NCI-H748 treated with DMSO at 0.1 percent for 48 hours (cell line): ENCODE measurements at regions not wholly inside any gene's neighbourhood (a gene's known extent, or its start where the extent isn't known, plus 50 kb on each side); places are given as distances from the start of the nearest gene placed in this dataset.

Experiments
- DNase-seq: peaks from one replicate; lab custom pipeline; 2025; lab: John Stamatoyannopoulos, UW

DNA sequence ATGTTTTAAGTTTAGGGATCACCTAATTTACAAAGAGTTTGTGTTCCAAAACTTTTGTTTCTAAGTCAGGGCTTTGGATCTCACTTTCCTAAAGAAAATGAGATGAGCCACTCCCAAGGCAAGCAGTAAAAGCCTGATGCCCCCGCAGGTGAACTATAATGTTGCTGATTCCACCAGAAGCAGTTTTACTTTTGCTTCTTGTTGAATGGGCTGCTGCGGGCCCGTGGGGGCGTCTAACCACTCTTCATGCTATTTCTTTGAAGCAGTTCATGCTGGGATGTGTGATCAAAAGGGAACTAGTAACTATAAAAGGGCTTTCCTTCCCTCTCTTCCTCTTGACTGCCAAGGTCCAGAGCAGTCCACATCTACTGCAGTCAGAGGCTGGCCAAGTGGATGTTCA, 118.7 kb upstream of the NEBL start:
- no peak for DNase-seq

DNA sequence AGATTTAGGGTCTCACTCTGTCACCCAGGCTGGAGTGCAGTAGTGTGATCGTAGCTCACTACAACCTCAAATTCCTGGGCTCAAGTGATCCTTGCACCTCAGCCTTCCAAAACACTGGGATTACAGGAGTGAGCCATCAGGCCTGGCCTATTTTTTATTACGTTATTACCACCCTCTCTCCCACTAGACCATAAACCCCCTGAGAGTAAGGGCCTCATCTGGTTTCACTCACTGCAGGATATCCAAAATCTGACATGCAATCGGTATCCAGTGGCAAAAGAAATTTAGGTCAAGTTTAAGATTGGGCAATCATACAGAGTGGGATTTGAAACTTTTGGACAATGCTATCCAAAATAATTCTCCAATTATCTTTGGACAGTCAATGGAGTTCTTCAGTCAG, 117.0 kb upstream of the NEBL start:
- no peak for DNase-seq

DNA sequence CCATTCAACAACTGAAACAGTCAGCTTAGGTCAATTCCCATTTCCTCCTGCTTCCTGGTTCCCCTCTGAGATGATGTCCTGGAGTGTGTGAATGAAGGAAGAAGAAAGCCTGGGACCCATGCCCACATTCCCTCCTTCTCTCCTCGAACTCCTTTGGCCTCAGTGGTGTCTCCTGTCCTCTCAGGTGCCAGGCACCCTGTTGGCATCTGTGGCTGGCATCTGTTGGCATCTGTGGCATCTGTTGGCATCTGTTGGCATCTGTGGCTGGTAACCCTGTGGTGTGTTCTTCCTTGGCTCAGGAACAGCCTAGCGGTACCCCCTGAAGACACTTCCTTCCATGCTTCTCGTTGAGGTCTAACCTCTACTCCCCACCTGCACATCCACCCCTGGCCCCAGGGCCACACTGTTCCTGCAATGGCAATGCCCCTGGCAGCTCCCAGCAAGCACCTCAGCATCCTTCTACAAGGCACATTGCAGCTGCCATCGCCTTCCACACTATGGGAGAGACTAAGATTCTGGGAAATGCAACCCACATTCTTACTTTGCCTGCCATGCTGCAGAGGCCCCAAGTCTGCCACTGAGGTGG, 114.4 kb upstream of the NEBL start:
- no peak for DNase-seq

DNA sequence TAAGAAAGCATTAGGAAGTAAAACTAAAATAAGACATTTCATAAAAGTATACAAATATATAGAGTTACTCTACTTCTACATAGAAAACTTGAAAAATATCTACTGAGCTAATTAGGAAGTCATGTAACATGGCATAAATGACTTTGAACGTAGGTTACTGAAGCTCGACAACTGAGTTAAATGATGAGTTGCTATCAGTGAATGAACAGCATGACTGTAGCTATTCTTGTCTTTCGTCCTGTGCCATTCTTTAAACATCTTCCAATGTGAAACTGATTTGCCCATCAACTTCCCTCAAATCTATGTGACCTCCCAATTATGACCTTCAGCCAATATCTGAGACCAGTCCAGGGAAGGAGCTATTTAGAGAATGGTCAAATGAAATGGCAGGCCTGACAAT, 113.5 kb upstream of the NEBL start:
- DNase-seq, result no peak

DNA sequence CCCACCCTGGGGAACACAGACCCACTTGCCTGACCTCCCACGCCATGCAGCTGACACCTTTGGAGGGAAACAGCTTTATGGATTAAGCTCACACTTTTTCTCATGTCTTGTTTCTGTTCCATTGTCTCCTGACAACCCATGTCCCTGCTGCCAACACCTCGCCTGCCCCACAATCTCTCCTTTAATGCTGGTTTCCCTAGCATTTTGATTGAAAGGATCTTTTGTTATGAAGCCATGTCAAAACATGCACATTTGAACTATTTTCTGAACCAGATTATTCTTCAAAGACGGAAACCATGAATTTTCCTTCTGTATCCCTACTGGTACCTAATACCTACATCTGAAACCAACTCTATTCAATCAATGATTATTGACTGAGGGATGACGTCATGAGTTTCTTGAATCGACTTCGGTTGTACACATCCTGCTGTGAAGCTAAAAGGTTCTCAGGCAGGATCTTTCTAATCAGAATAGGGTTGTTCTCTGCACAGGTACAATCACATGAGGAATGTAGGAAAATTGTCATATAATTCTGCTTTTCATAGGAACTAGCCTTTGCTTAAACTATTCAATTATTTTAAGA, 106.2 kb upstream of the NEBL start:
- DNase-seq, result no peak

DNA sequence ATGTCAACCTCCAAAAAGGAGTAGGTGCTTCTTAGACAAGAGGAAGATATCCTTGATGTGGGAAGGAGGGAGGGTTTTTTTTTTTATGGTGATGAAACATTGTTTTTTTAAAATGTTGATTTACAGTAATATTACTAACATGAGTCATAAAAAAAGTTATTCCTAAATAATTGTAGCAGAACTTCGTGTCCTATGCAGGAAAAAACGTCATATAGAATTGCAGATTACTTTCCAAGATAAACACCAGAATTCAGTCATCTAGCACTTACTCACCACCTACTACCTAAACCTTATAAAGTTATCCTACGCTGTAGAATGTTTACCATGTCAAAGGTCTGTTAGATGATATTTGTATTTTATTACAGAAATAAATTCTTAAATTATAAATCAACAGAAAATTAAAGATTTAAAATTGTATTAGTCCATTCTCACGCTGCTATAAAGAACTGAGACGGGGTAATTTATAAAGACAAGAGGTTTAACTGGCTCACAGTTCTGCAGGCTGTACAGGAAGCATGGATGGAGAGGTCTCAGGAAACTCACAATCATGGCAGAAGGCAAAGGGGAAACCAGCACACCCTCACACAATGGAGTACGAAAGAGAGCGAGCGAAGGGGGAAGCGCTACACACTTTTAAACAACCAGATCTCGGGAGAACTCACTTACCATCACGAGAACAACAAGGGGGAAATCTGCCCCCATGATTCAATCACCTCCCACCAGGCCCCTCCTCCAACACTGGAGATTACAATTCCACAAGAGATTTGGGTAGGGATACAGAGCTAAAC, 105.2 kb upstream of the NEBL start:
- no peak for DNase-seq

DNA sequence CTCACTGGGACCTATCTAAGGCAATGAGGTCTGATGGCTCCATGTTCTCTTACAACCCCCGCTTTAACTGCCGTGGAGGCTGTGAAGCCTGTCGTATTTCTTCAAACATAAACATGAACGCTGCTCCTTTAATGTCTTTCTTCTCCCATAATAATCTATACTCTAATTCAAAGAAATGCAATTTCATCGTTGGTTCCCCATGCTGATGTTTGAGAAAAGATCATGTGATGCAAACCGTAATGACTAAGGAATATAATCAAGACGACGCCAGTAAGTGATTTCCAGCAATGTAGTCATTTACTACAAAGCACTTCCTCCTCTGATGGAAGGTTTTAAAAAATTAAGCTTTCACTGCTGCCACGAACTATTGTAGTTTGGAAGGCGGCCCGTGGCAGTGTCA, 102.6 kb upstream of the NEBL start:
- no peak for DNase-seq

DNA sequence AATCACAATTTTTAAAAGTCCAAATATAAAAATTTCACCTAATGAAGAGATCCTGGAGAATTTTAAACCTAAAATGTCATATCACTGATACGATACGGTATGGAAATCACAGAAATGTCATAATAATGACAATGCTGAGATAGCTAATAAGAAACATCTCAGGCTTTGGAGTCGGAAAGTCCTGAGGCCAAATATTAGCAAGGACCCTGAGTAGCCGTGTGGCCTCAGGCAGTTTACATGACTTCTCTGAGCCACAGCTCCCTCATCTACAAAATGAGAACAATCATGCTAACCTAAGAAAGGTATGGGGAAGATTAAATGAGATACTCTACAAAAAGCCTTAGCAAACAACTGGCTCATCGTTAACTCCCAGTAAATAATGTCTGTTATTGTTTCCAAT, 100.9 kb upstream of the NEBL start:
- no peak for DNase-seq

DNA sequence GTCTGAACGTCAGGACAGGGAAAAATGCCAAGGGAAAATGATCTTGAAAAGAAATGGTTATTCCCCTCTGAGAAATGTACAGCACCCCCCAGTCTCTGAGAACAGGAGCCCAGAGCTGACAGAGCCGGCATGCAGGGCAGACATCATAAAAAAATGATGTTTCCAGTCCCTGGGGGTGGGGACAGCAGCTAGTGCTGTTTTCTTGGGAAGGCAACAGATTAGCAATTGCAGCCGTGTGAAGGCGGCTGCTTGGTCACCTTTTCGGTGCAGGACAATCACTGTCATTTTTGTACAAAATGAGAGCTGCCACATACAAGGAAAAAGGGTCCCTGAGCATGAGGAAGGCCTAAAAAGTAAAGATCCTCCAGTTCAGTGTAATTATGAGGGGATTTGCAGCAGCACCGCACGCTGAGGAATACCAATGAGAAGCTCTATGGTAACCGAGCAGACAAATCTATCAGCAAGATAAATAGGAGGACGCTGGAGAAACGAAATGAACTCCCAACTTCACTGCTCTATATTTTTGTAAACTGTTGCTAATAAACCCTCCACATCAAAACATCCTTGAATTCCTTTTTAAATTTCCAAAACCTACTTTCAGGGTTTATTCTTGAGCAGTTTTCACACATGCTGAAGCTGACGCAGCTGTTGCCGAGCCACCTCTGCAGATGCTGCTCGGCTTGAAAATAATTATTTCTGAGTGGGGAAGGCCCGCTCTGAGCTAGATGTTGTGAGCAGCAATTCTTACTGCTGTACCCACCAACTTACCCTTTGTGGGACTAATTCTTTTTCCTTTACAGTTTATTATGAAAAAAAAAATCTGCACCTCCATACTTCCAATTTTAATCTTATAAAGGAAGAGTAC, 98.2 kb upstream of the NEBL start:
- DNase-seq, result no peak

DNA sequence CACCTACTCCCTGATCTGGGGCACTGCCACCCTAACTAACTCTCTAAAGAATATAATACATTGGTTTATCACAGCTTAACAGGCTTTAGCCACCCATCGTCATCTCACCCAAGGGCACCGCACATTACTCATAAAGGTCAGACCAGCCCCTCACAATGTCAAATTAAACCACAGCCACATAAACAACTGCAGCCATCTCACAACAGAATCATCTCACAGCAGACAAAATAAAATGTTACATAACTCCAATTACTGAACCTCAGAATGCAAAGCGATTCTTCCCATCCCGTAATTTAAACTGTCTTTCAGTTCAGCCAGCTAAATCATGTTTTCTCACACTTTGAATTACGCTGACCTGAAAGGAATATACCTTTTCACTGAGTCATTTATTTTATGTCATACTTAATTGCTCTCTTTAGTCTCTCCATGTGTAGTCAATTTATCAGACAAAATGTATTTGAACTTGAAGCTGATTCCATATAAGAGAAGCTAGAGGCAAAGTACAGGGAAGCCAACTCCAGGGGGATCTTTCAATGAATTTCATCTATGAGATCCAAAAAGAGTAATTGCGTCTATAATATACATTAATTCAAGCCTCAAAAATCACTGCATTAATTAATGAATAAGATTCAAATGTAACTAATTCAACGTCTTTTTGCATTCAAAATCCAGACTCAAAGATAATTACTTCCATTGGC, 96.9 kb upstream of the NEBL start:
- no peak for DNase-seq

DNA sequence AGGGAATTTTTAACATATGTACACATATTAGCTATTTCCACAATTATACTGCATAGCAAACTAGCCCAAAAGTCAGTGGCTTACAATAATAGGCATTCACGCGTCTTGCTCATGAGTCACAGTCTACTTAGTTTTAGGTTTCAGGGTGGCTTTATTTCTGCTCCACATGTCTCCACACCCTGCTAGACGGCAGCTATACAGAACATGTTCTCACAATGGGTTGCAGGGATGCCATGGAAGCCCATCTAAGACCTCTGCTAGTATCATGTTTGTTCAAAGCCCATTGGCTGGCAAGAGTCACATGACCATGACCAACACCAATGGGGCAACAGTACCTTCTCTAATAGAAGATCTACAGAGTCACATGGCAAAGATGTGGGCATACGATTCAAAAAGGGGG, 96.3 kb upstream of the NEBL start:
- DNase-seq, result no peak

DNA sequence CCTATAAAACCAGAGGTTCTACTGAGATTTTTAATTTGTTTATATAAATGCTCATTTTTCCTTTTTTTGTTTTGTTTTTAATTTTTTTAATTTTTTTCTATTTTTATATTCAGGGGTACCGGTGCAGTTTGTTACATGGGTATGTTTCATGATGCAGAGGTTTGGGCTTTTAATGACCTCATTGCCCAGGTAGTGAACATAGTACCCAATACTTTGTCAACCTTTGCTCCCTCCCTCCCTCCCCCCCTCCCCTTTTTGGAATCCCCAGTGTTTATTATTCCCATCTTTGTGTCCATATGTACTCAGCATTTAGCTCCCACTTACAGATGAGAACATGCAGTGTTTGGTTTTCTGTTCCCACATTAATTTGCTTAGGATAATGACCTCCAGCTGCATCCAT, 94.4 kb upstream of the NEBL start:
- DNase-seq, result no peak

DNA sequence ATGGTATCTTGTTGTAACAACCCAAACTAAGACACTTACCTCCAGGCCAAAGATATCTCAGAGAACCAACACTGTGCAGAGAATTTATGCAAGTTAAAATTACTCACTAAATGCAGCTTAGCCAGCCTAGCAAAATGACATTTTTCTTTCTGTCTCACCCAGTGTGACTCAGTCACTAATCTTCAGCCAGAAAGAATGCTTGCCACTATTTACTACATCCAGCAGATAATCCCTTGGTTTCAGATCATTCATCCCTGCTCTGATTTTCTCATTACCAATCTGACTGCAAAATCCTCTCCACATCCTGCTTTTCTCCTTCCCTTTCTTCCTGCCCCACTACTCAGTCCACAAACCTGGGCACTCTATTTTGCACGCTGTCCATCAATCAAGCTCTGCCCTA, 93.5 kb upstream of the NEBL start:
- no peak for DNase-seq

DNA sequence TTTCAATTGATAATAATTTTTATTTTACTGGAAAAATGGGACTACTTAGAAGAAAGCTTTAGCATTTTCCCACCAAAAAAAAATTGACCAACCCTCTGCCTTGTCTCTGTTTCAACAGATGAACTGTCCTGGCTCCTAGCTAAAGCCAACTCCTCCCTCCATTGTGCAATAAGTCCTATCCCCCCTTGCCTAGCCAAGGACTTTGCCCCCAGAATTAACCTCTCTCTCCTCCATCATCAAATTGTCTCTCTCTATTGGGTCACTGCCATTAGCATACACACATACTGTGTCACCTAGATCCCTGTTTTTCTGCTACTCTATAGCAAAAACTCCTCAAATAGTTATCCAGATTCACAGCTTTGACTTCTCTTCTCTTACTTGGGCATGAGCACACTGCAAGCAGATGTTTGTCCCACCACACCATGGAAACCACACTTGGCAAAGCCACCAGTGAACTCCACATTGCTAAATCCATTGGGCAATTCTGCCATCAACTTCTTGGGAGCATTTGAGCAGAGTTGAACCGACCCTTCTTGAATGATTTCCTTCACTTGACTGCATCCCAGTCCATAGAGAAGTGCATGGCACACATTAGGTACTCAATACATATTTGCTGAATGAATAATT, 91.4 kb upstream of the NEBL start:
- DNase-seq, result no peak

DNA sequence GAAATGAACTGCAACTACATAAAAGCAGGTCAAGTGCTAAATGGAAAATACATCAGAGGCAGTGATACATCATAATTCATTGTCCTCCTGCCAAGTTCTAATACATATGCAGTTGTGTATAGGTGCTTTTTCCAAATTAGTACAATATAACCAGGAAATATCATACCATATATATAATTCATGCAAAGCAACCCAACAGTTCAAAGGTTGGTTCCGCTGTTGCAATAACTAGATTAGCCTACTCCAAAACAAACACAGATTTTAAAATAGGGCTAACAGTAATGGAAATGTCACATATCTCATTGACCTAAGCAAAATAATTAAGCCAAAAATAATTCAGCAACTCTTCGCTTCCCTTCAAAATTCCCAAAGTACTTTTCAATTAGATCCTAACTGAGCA, 88.9 kb upstream of the NEBL start:
- DNase-seq, result no peak

DNA sequence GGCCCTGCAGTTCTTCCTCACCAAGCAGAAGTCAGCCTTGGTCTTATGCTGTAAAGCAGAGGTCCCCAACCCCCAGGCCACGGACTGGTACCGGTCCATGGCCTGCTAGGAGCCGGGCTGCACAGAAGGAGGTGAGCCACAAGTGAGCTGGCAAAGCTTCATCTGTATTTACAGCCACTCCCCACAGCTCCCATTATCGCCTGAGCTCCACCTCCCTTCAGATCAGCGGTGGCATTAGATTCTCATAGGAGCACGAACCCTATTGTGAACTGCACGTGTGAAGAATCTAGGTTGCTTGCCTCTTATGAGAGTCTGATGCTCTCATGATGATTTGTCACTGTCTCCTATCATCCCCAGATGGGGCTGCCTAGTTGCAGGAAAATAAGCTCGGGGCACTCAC, 87.6 kb upstream of the NEBL start:
- DNase-seq, result no peak

DNA sequence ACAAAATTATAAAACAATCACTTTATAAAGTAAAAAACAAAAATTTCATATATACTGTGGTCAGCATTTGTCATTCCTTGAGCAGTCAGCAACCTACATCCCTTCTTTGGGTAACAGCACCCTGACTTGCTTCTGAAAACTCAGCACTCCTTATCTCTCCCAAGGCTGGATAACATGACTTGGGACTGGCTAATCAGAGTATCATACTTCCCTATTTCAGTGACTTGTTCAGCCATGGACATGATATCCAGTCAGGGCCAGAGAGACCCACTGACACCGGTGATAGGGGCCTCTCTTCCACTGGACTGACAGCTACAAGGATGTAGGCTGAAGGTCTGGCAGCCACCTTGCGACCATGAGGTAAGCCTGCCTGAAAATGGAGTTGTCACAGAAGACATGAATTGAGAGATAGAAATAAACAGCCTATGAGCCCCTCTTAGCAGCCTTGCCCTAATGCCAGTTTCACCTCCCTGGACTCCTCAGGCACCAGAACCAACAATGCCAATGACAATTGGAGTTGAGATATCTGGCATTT, 84.4 kb upstream of the NEBL start:
- no peak for DNase-seq

DNA sequence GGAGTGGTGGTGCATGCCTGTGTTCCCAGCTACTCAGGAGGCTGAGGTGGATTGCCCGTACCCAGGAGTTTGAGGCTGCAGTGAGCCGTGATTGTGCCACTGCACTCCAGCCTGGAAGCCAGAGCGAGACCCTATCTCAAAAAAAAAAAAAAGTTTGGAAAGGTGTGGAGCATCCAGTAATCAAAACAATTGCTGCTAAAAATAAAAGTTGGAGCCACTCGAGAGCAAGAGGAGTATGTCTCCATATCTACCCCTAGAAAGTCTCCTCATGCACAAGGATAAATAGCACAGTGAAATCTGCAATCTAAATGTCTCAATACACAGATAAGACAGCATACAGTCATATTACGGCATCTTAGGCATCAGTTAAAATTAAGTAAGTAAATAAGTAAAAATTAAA, 81.5 kb upstream of the NEBL start:
- no peak for DNase-seq

DNA sequence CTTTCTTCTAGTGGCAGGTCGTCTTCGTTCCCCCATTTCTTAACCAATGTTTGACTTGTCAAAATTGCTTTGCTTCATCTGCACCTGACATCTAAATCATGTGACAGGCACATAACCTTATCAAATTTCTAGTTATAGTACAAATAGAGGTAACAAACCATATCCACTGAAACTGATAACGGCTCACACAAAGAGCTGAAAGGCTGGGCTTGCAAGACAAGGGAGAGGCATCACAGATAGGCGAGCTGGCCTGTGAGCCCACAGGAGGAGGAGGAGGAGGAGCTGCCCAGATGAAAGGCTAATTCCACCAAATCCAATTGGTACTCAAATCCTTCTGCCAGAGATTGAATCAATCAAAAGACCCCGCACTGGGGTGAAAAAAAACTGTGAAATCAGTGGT, 80.2 kb upstream of the NEBL start:
- no peak for DNase-seq

DNA sequence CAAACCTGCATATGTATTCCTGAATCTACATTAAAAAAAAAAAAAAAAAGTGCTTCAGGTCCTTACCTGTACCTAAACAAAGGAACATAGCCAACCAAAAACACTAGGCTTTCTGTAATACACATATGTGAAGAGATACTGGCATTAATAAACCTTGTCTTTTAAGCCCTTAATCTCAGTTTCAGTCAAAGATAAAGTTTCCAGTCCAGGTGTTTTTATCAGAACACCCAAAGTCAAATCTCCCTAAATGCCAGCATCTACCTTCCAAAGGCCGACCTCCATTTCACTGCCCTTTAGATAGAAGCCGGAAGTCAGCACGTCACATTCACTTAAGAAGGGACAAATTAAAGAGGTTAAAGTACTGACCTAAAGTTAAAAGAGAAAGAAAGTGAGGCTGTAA, 79.8 kb upstream of the NEBL start:
- no peak for DNase-seq

DNA sequence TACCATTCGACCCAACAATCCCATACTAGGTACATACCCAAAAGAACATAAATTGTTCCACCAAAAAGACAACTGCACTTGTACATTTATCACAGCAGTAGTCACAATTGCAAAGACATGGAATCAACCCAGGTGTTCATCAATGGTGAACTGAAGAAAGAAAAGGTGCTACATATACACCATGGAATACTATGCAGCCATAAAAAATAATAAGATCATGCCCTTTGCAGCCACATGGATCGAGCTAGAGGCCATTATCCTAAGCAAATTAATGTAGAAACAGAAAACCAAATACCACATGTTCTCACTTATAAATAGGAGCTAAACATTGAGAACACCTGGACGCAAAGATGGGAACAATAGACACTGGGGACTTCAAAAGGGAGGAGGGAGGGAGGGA, 79.3 kb upstream of the NEBL start:
- no peak for DNase-seq

DNA sequence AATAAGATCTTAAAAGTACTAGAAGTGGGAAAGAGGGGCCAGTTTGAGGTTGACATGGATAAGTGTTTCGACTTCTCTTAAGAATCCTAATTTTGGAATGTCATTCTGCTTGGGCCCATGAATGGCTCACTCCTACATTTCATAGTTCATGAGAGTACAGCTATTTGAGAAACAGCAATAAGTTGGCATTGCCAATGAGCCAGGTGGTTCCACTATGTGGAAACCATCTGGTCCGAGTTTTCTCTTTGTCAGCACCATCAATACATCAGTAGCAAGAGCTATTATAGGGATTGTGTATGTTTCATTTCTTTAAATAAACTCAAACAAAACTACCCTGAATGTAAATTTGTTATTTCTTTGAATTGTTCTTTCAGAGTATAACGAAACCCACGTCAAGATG, 78.1 kb upstream of the NEBL start:
- no peak for DNase-seq
